PFSK-1 (cell line): ENCODE measurements at regions not wholly inside any gene's neighbourhood (a gene's known extent, or its start where the extent isn't known, plus 50 kb on each side); places are given as distances from the start of the nearest gene placed in this dataset.

ENCODE experiments used
- POLR2AphosphoS5 ChIP-seq: IDR thresholded peaks from 2 replicates; pipeline ENCODE4 v1.6.1; 2012; ENCODE audit warnings: low read depth, mild to moderate bottlenecking, control low read depth, low read length, moderate library complexity
- REST ChIP-seq, 2 experiments: IDR thresholded peaks; 2 replicates each; pipeline versions ENCODE4 v1.6.1 to v1.8.0; 2011 to 2012; ENCODE audit warnings: low read depth in 2 of 2, low read length in 2 of 2, control low read depth in 1 of 2, inconsistent platforms in 1 of 2, mild to moderate bottlenecking in 1 of 2, moderate library complexity in 1 of 2; ENCODE audit not compliant: insufficient read depth in 1 of 2
- SIN3A ChIP-seq: IDR thresholded peaks from 2 replicates; pipeline ENCODE4 v1.6.1; 2012; ENCODE audit warnings: mild to moderate bottlenecking, low read length, moderate library complexity, borderline replicate concordance; ENCODE audit not compliant: insufficient read depth
- TAF1 ChIP-seq: IDR thresholded peaks from 2 replicates; pipeline ENCODE4 v1.6.1; 2012; ENCODE audit warnings: low read length, control low read depth, borderline replicate concordance; ENCODE audit not compliant: insufficient read depth

GRCh38 chr6:3584606-3585005 is 127.8 kb upstream of the SLC22A23 start:
- no peak for TF ChIP-seq POLR2AphosphoS5
- TF ChIP-seq REST (IDR thresholded peaks at IDR 0.05; ENCODE audit: insufficient read depth in 1 of 2, low read depth in 2 of 2, low read length in 2 of 2): no peak
- no peak for TF ChIP-seq SIN3A
- TF ChIP-seq TAF1: no peak
